ENCODE measurements at regions not wholly inside any gene's neighbourhood (a gene's known extent, or its start where the extent isn't known, plus 50 kb on each side); places are given as distances from the start of the nearest gene placed in this dataset.

- CTCF ChIA-PET: no interaction called here
- no peak for TF ChIP-seq FOXA1 (IDR thresholded peaks at IDR 0.05)
- no peak for TF ChIP-seq FOXM1 (IDR thresholded peaks at IDR 0.05; ENCODE audit: borderline replicate concordance)
- no peak for TF ChIP-seq BHLHE40 (IDR thresholded peaks at IDR 0.05; ENCODE audit: borderline replicate concordance)
- no peak for TF ChIP-seq ZNF384 (IDR thresholded peaks at IDR 0.05)
- no peak for TF ChIP-seq ARNT (IDR thresholded peaks at IDR 0.05)
- TF ChIP-seq PKNOX1 (IDR thresholded peaks at IDR 0.05): no peak
- TF ChIP-seq TARDBP (IDR thresholded peaks at IDR 0.05): no peak
- TF ChIP-seq SUZ12 (IDR thresholded peaks at IDR 0.05): no peak
- no peak for DNase-seq (ENCODE audit: extremely low spot score)
- POLR2A ChIA-PET: no interaction called here
These were observed 64.1 kb upstream of the NDUFV2 start for GRCh38 chr18:9038277-9038871.

GRCh38 chr18:9039441-9040071, 62.9 kb upstream of the NDUFV2 start:
- TF ChIP-seq L3MBTL2 (conservative IDR thresholded peaks at IDR 0.05) (no peak), FOXA1 (IDR thresholded peaks at IDR 0.05) (no peak), PKNOX1 (IDR thresholded peaks at IDR 0.05) (no peak), SP1 (IDR thresholded peaks at IDR 0.05) (no peak), LEF1 (IDR thresholded peaks at IDR 0.05; ENCODE audit: borderline replicate concordance) (no peak), SUZ12 (IDR thresholded peaks at IDR 0.05) (no peak), BHLHE40 (IDR thresholded peaks at IDR 0.05; ENCODE audit: borderline replicate concordance) (no peak), ZNF384 (IDR thresholded peaks at IDR 0.05) (no peak), ARNT (IDR thresholded peaks at IDR 0.05) (no peak)
- ChIA-PET CTCF (no interaction called here), POLR2A (no interaction called here)
- DNase-seq (ENCODE audit: extremely low spot score): no peak

DNA sequence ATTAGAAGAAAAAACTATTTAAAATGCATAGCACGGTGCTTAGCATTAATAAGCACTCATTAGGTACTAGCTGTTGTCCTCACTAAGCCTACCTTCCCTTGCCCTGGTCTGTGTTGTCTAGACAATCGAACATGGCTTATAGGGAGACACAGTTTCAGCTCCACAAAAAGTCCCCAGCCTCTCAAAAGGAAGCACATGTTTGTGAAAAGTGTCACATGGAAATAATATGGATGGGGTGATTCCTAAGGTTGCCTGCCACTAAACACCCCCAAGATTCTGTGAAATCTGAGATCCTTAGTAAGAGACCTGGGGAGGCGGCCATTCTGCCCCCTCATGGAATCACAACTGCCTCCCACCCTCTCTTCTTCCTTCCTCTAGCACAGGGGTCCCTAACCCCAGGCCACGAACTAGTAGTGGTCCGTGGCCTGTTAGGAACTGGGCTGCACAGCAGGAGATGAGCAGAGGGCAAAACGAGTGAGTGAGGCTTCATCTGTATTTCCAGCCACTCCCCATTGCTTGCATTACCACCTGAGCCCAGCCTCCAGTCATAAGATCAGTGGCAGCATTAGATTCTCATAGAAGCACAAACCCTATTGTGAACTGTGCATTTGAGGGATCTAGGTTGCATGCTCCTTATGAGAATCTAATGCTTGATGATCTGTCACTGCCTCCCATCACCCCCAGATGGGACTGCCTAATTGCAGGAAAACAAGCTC, 59.6 kb upstream of the NDUFV2 start:
- TF ChIP-seq HDGF (IDR thresholded peaks at IDR 0.05; ENCODE audit: borderline replicate concordance): no peak
- no peak for TF ChIP-seq PKNOX1 (IDR thresholded peaks at IDR 0.05)
- TF ChIP-seq ZNF384 (IDR thresholded peaks at IDR 0.05): no peak
- TF ChIP-seq NFRKB (IDR thresholded peaks at IDR 0.05): no peak
- TF ChIP-seq L3MBTL2 (conservative IDR thresholded peaks at IDR 0.05): no peak
- no peak for TF ChIP-seq FOXM1 (IDR thresholded peaks at IDR 0.05; ENCODE audit: borderline replicate concordance)
- TF ChIP-seq ELF4 (IDR thresholded peaks at IDR 0.05): no peak
- TF ChIP-seq TARDBP (IDR thresholded peaks at IDR 0.05): no peak
- no peak for TF ChIP-seq FOXA1 (IDR thresholded peaks at IDR 0.05)
- TF ChIP-seq SP1 (IDR thresholded peaks at IDR 0.05): no peak
- TF ChIP-seq FOXK2 (IDR thresholded peaks at IDR 0.05): no peak
- no peak for TF ChIP-seq LEF1 (IDR thresholded peaks at IDR 0.05; ENCODE audit: borderline replicate concordance)
- TF ChIP-seq CTBP1 (IDR thresholded peaks at IDR 0.05; ENCODE audit: borderline replicate concordance): no peak
- no peak for TF ChIP-seq ARNT (IDR thresholded peaks at IDR 0.05)
- no peak for TF ChIP-seq BHLHE40 (IDR thresholded peaks at IDR 0.05; ENCODE audit: borderline replicate concordance)
- ChIA-PET CTCF (interaction anchor here (0.8 kb wide), 1 partner anchor 59 kb away, joined by 3 read pairs; no protein-coding TSS in a partner anchor), POLR2A (no interaction called here)
- DNase-seq (ENCODE audit: extremely low spot score): no peak

GRCh38 chr18:9043581-9043980, 58.9 kb upstream of the NDUFV2 start:
- ChIA-PET POLR2A (no interaction called here), CTCF (interaction anchor here (0.8 kb wide), 1 partner anchor 60 kb away, joined by 3 read pairs; no protein-coding TSS in a partner anchor)
- no peak for TF ChIP-seq LEF1 (IDR thresholded peaks at IDR 0.05; ENCODE audit: borderline replicate concordance)
- TF ChIP-seq SUZ12 (IDR thresholded peaks at IDR 0.05): no peak
- TF ChIP-seq ZNF384 (IDR thresholded peaks at IDR 0.05): no peak
- TF ChIP-seq FOXM1 (IDR thresholded peaks at IDR 0.05; ENCODE audit: borderline replicate concordance): no peak
- TF ChIP-seq ARNT (IDR thresholded peaks at IDR 0.05): no peak
- no peak for TF ChIP-seq PKNOX1 (IDR thresholded peaks at IDR 0.05)
- TF ChIP-seq ELF4 (IDR thresholded peaks at IDR 0.05): no peak
- no peak for TF ChIP-seq L3MBTL2 (conservative IDR thresholded peaks at IDR 0.05)
- no peak for TF ChIP-seq NFRKB (IDR thresholded peaks at IDR 0.05)
- no peak for DNase-seq (ENCODE audit: extremely low spot score)

GRCh38 chr18:9047715-9048114, 54.8 kb upstream of the NDUFV2 start:
- POLR2A ChIA-PET: no interaction called here
- DNase-seq (ENCODE audit: extremely low spot score): no peak
- TF ChIP-seq CTBP1 (IDR thresholded peaks at IDR 0.05; ENCODE audit: borderline replicate concordance) (no peak), SUZ12 (IDR thresholded peaks at IDR 0.05) (no peak), FOXK2 (IDR thresholded peaks at IDR 0.05) (no peak), PKNOX1 (IDR thresholded peaks at IDR 0.05) (no peak)
- CTCF ChIA-PET: no interaction called here
